IMR-90 (cell line): ENCODE measurements at regions not wholly inside any gene's neighbourhood (a gene's known extent, or its start where the extent isn't known, plus 50 kb on each side); places are given as distances from the start of the nearest gene placed in this dataset.

ENCODE experiments used
- ATAC-seq: fragments of 200-7000 bp; cut with Tn5 transposase; 2 replicates; pipeline ENCODE4 v1.9.1; 2020; ENCODE audit warnings: low read depth, mild to moderate bottlenecking, moderate library complexity
- BruUV-seq: library from RNA; stranded (reverse); fragments of 400-500 nt; replicated peaks from 2 replicates; lab custom pipeline; 2021; lab: Mats Ljungman, UMichigan
- CTCF ChIA-PET: fragments of 300-600 bp; formaldehyde crosslinking; extraction: SDS; loops from one replicate; lab custom pipeline; 2021; ENCODE audit warnings: antibody characterized with exemption; lab: Yijun Ruan, JAX
- POLR2A ChIA-PET: fragments of 300-600 bp; sonication (Branson Sonifier 250); formaldehyde crosslinking; loops from one replicate; lab custom pipeline; 2022; ENCODE audit warnings: antibody characterized with exemption; ENCODE audit not compliant: unreplicated experiment; lab: Charles Lee
- DNase-seq: peaks from one replicate; pipeline ENCODE4 v3.0.0; 2013
- H2AFZ ChIP-seq: replicated peaks from 2 replicates; pipeline ENCODE3; 2013; ENCODE audit warnings: low read length, mild to moderate bottlenecking; ENCODE audit not compliant: poor library complexity
- H2AK5ac ChIP-seq: 2 replicates; pipeline ENCODE4 v1.6.1; 2013; ENCODE audit warnings: low read depth, low read length, inconsistent platforms
- H2AK9ac ChIP-seq: replicated peaks from 2 replicates; pipeline ENCODE3; 2013; ENCODE audit warnings: mild to moderate bottlenecking, low read depth, low read length, moderate library complexity; ENCODE audit not compliant: poor library complexity
- H2BK120ac ChIP-seq: 2 replicates; pipeline ENCODE4 v1.6.1; 2013; ENCODE audit warnings: low read depth, low read length, inconsistent platforms
- H2BK15ac ChIP-seq: 3 replicates; pipeline ENCODE4 v1.6.1; 2013; ENCODE audit warnings: low read depth, low read length, inconsistent platforms
- H2BK20ac ChIP-seq: 2 replicates; pipeline ENCODE4 v1.6.1; 2013; ENCODE audit warnings: low read depth, mild to moderate bottlenecking, inconsistent platforms, low read length, moderate library complexity
- H2BK5ac ChIP-seq: 2 replicates; pipeline ENCODE4 v1.6.1; 2013; ENCODE audit warnings: mild to moderate bottlenecking, low read depth, low read length, inconsistent platforms; ENCODE audit not compliant: poor library complexity, severe bottlenecking
- H3K14ac ChIP-seq: replicated peaks from 2 replicates; pipeline ENCODE4 v1.6.1; 2013; ENCODE audit warnings: low read depth, low read length, inconsistent platforms
- H3K18ac ChIP-seq: 2 replicates; pipeline ENCODE4 v1.6.1; 2013; ENCODE audit warnings: low read depth, low read length, control low read depth
- H3K23ac ChIP-seq: 2 replicates; pipeline ENCODE4 v1.6.1; 2013; ENCODE audit warnings: low read depth, low read length, inconsistent platforms
- H3K27ac ChIP-seq: 2 replicates; pipeline ENCODE4 v1.5.1; 2013; ENCODE audit warnings: mild to moderate bottlenecking, control low read depth, low read length; ENCODE audit not compliant: insufficient read depth
- H3K27me3 ChIP-seq: 2 replicates; pipeline ENCODE4 v1.6.1; 2013; ENCODE audit warnings: low read length; ENCODE audit not compliant: control insufficient read depth, insufficient read depth
- H3K36me3 ChIP-seq: 2 replicates; pipeline ENCODE4 v1.6.1; 2013; ENCODE audit warnings: low read length, mixed read lengths; ENCODE audit not compliant: control insufficient read depth, insufficient read depth
- H3K4ac ChIP-seq: 2 replicates; pipeline ENCODE4 v1.6.1; 2013; ENCODE audit warnings: low read depth, low read length, inconsistent platforms
- H3K4me1 ChIP-seq: 2 replicates; pipeline ENCODE4 v1.6.1; 2013; ENCODE audit warnings: low read length, mixed read lengths; ENCODE audit not compliant: control insufficient read depth, insufficient read depth
- H3K4me2 ChIP-seq: 2 replicates; pipeline ENCODE4 v1.6.1; 2013; ENCODE audit warnings: low read depth, mild to moderate bottlenecking, control low read depth, low read length, moderate library complexity
- H3K4me3 ChIP-seq: 2 replicates; pipeline ENCODE4 v1.5.1; 2013; ENCODE audit warnings: low read depth, mild to moderate bottlenecking, control low read depth, low read length, moderate library complexity; ENCODE audit not compliant: insufficient read depth
- H3K56ac ChIP-seq: 2 replicates; pipeline ENCODE4 v1.6.1; 2013; ENCODE audit warnings: low read length, inconsistent platforms; ENCODE audit not compliant: insufficient read depth; ENCODE audit errors: extremely low read depth
- H3K79me1 ChIP-seq, 2 experiments: 2 replicates each; pipeline ENCODE4 v1.6.1; 2013; ENCODE audit warnings: low read length in 2 of 2, inconsistent platforms in 1 of 2, low read depth in 1 of 2
- H3K9ac ChIP-seq: 2 replicates; pipeline ENCODE4 v1.6.1; 2013; ENCODE audit warnings: low read depth, low read length, control low read depth
- H3K9me1 ChIP-seq: 2 replicates; pipeline ENCODE4 v1.6.1; 2013; ENCODE audit warnings: low read length, inconsistent platforms; ENCODE audit not compliant: insufficient read depth
- H3K9me3 ChIP-seq: 2 replicates; pipeline ENCODE4 v1.6.1; 2013; ENCODE audit warnings: low read length; ENCODE audit not compliant: control insufficient read depth, insufficient read depth
- H4K20me1 ChIP-seq: 2 replicates; pipeline ENCODE4 v1.6.1; 2013; ENCODE audit warnings: low read length, inconsistent platforms; ENCODE audit not compliant: insufficient read depth
- H4K5ac ChIP-seq: 2 replicates; pipeline ENCODE4 v1.6.1; 2013; ENCODE audit warnings: mild to moderate bottlenecking, low read depth, low read length, control low read depth
- H4K8ac ChIP-seq, 2 experiments: 2 replicates each; pipeline ENCODE4 v1.6.1; 2013; ENCODE audit warnings: low read depth in 2 of 2, low read length in 2 of 2, control low read depth in 1 of 2, inconsistent platforms in 1 of 2
- H4K91ac ChIP-seq: 2 replicates; pipeline ENCODE4 v1.6.1; 2013; ENCODE audit warnings: low read depth, low read length, inconsistent platforms; ENCODE audit not compliant: insufficient read depth
- BHLHE40 ChIP-seq: fragments of 150-350 bp; IDR thresholded peaks from 2 replicates; pipeline ENCODE4 v1.6.1; 2016; ENCODE audit warnings: mild to moderate bottlenecking, low read depth, low read length
- CEBPB ChIP-seq: IDR thresholded peaks from 2 replicates; pipeline ENCODE4 v1.6.1; 2012; ENCODE audit warnings: low read depth, low read length, improper control_type of control experiment
- CHD1 ChIP-seq: IDR thresholded peaks from 2 replicates; pipeline ENCODE4 v1.6.1; 2012; ENCODE audit warnings: low read depth, low read length, improper control_type of control experiment
- CTCF ChIP-seq: conservative IDR thresholded peaks from 2 replicates; pipeline ENCODE4 v1.5.1; 2012; ENCODE audit warnings: mild to moderate bottlenecking, low read depth, low read length, improper control_type of control experiment
- ELK1 ChIP-seq: fragments of 150-350 bp; IDR thresholded peaks from 2 replicates; pipeline ENCODE4 v1.6.1; 2016; ENCODE audit warnings: low read depth, mild to moderate bottlenecking, low read length, moderate library complexity, borderline replicate concordance
- FOS ChIP-seq: fragments of 150-350 bp; IDR thresholded peaks from 2 replicates; pipeline ENCODE4 v1.6.1; 2016; ENCODE audit warnings: low read depth, low read length
- MAFK ChIP-seq: IDR thresholded peaks from 2 replicates; pipeline ENCODE4 v1.6.1; 2012; ENCODE audit warnings: low read depth, low read length, improper control_type of control experiment
- MAZ ChIP-seq: IDR thresholded peaks from 2 replicates; pipeline ENCODE4 v1.6.1; 2012; ENCODE audit warnings: low read depth, mild to moderate bottlenecking, low read length, improper control_type of control experiment, moderate library complexity, borderline replicate concordance
- MXI1 ChIP-seq: IDR thresholded peaks from 2 replicates; pipeline ENCODE4 v1.6.1; 2012; ENCODE audit warnings: low read depth, mild to moderate bottlenecking, low read length, moderate library complexity, borderline replicate concordance
- NFE2L2 ChIP-seq: fragments of 150-350 bp; IDR thresholded peaks from 2 replicates; pipeline ENCODE4 v1.6.1; 2016; ENCODE audit warnings: low read depth, mild to moderate bottlenecking, low read length
- POLR2A ChIP-seq: IDR thresholded peaks from 2 replicates; pipeline ENCODE4 v1.6.1; 2012; ENCODE audit warnings: mild to moderate bottlenecking, low read depth, low read length
- RAD21 ChIP-seq: IDR thresholded peaks from 2 replicates; pipeline ENCODE4 v1.6.1; 2012; ENCODE audit warnings: low read length, improper control_type of control experiment
- RCOR1 ChIP-seq: IDR thresholded peaks from 2 replicates; pipeline ENCODE4 v1.6.1; 2012; ENCODE audit warnings: mild to moderate bottlenecking, low read length, improper control_type of control experiment; ENCODE audit not compliant: insufficient replicate concordance
- RFX5 ChIP-seq: IDR thresholded peaks from 2 replicates; pipeline ENCODE4 v1.8.0; 2012; ENCODE audit warnings: low read depth, mild to moderate bottlenecking, low read length, moderate library complexity
- SMC3 ChIP-seq: fragments of 150-350 bp; IDR thresholded peaks from 2 replicates; pipeline ENCODE4 v1.6.1; 2016; ENCODE audit warnings: low read depth, mild to moderate bottlenecking, antibody characterized with exemption, low read length, moderate library complexity
- USF2 ChIP-seq: fragments of 150-350 bp; IDR thresholded peaks from 2 replicates; pipeline ENCODE4 v1.6.1; 2017; ENCODE audit warnings: mild to moderate bottlenecking, antibody characterized with exemption, low read length, low read depth
- dilution Hi-C: fragments of 300-500 bp; cut with HindIII; formaldehyde crosslinking; loops from one replicate; pipeline ENCODE4 v1.14.3; 2018; ENCODE audit warnings: low sequenced_read_pairs; ENCODE audit not compliant: unreplicated experiment
- in situ Hi-C: fragments of 300-500 bp; cut with MboI; formaldehyde crosslinking; loops from 3 replicates; pipeline ENCODE4 v1.14.3; 2019; ENCODE audit warnings: low sequenced_read_pairs, inconsistent platforms, mixed read lengths
- intact Hi-C: fragments of 100-400 bp; cut with micrococcal nuclease; formaldehyde crosslinking; loops from 2 replicates; pipeline ENCODE4 v1.10.0; 2022

- no peaks in the 10 kb centered on the region for H3K4me1 ChIP-seq
- no peak overlapping the region for H2AK9ac ChIP-seq
- H3K4ac ChIP-seq = no peak overlapping the region
- H3K56ac ChIP-seq = no peak overlapping the region
- no peaks in the 10 kb centered on the region for H3K9me3 ChIP-seq
- H2AFZ ChIP-seq = no peak overlapping the region
- ChIA-PET CTCF (no interaction called here), POLR2A (no interaction called here)
- no peak overlapping the region for H3K23ac ChIP-seq
- H3K14ac ChIP-seq = no peak overlapping the region
- no peak overlapping the region for H3K27ac ChIP-seq
- no peak overlapping the region for H4K5ac ChIP-seq
- TF ChIP-seq ELK1 = no peak
- no peak for TF ChIP-seq RCOR1
- TF ChIP-seq MAZ = no peak
- no peak for TF ChIP-seq SMC3
- TF ChIP-seq CEBPB = no peak
- TF ChIP-seq NFE2L2 = no peak
- no peak for TF ChIP-seq CTCF
- no peak for TF ChIP-seq RFX5
- no peak for TF ChIP-seq MXI1
- TF ChIP-seq POLR2A = no peak
- no peak for TF ChIP-seq RAD21
- no peak for TF ChIP-seq BHLHE40
- no peak for TF ChIP-seq CHD1
- no peak for TF ChIP-seq MAFK
- no peak for TF ChIP-seq USF2
- no peak for TF ChIP-seq FOS
- no peak overlapping the region for H2BK5ac ChIP-seq
- no peak overlapping the region for H3K9ac ChIP-seq
- no TSS peak for BruUV-seq
- no peak overlapping the region for H3K18ac ChIP-seq
- H2BK20ac ChIP-seq = no peak overlapping the region
- no peak for ATAC-seq
- H3K9me1 ChIP-seq = no peaks in the 10 kb centered on the region
- H4K20me1 ChIP-seq = no peaks in the 10 kb centered on the region
- H4K91ac ChIP-seq = no peak overlapping the region
- H3K79me1 ChIP-seq = no peaks in the 10 kb centered on the region
- H4K8ac ChIP-seq = no peak overlapping the region
- dilution Hi-C loops (no loop called here), in situ Hi-C loops (no loop called here), intact Hi-C loops (no loop called here)
- H3K4me3 ChIP-seq = no peak overlapping the region
- H3K4me2 ChIP-seq = no peak overlapping the region
- no peak overlapping the region for H2BK15ac ChIP-seq
- H3K36me3 ChIP-seq = no peaks in the 10 kb centered on the region
- no peak for DNase-seq
- H2AK5ac ChIP-seq = no peak overlapping the region
- H2BK120ac ChIP-seq = no peak overlapping the region
- H3K27me3 ChIP-seq = no peaks in the 10 kb centered on the region
Measured at GRCh38 chr6:103854059-103854458, 1005.7 kb downstream of the HACE1 start.
